ENCODE measurements at regions not wholly inside any gene's neighbourhood (a gene's known extent, or its start where the extent isn't known, plus 50 kb on each side); places are given as distances from the start of the nearest gene placed in this dataset.

- no peak for DNase-seq
Measured at GRCh38 chr3:76011121-76011520, 225.8 kb upstream of the ZNF717 start.

- no peak for DNase-seq
Measured at GRCh38 chr3:76015496-76015895, 230.1 kb upstream of the ZNF717 start.

GRCh38 chr3:76016111-76016510, 230.8 kb upstream of the ZNF717 start:
- no peak for DNase-seq

- DNase-seq: no peak
Measured at GRCh38 chr3:76016769-76017439, 231.6 kb upstream of the ZNF717 start.

GRCh38 chr3:76021376-76021775, 236.0 kb upstream of the ZNF717 start:
- no peak for DNase-seq

GRCh38 chr3:76024640-76025039, 239.3 kb upstream of the ZNF717 start:
- no peak for DNase-seq

GRCh38 chr3:76025561-76025960, 240.2 kb upstream of the ZNF717 start:
- no peak for DNase-seq

GRCh38 chr3:76026379-76026778, 241.0 kb upstream of the ZNF717 start:
- no peak for DNase-seq

GRCh38 chr3:76028774-76029173, 243.4 kb upstream of the ZNF717 start:
- DNase-seq: no peak

- DNase-seq: no peak
Measured at GRCh38 chr3:76034649-76035048, 249.3 kb upstream of the ZNF717 start.

GRCh38 chr3:76035117-76035516, 249.8 kb upstream of the ZNF717 start:
- DNase-seq: no peak

GRCh38 chr3:76038949-76039348, 253.6 kb upstream of the ZNF717 start:
- no peak for DNase-seq

GRCh38 chr3:76039431-76039830, 254.1 kb upstream of the ZNF717 start:
- DNase-seq: no peak

GRCh38 chr3:76040946-76041345, 255.6 kb upstream of the ZNF717 start:
- DNase-seq: no peak

GRCh38 chr3:76043746-76044145, 258.4 kb upstream of the ZNF717 start:
- DNase-seq: no peak

- no peak for DNase-seq
Measured at GRCh38 chr3:76044601-76045600, 259.6 kb upstream of the ZNF717 start.

GRCh38 chr3:76047368-76047767, 262.0 kb upstream of the ZNF717 start:
- DNase-seq: no peak

GRCh38 chr3:76049776-76050175, 264.4 kb upstream of the ZNF717 start:
- no peak for DNase-seq

GRCh38 chr3:76051145-76051544, 265.8 kb upstream of the ZNF717 start:
- no peak for DNase-seq

GRCh38 chr3:76054404-76054803, 269.1 kb upstream of the ZNF717 start:
- no peak for DNase-seq

GRCh38 chr3:76061654-76062053, 276.3 kb upstream of the ZNF717 start:
- no peak for DNase-seq

- no peak for DNase-seq
Measured at GRCh38 chr3:76063019-76063418, 277.7 kb upstream of the ZNF717 start.

- DNase-seq: no peak
Measured at GRCh38 chr3:76063811-76064210, 278.5 kb upstream of the ZNF717 start.

- DNase-seq: no peak
Measured at GRCh38 chr3:76065964-76066363, 280.6 kb upstream of the ZNF717 start.
